HepG2 (cell line): ENCODE measurements at regions not wholly inside any gene's neighbourhood (a gene's known extent, or its start where the extent isn't known, plus 50 kb on each side); places are given as distances from the start of the nearest gene placed in this dataset.

Source experiments
- ATAC-seq: fragments of 200-7000 bp; cut with Tn5 transposase; 3 replicates; pipeline ENCODE4 v1.9.1; 2020; ENCODE audit warnings: mild to moderate bottlenecking, moderate library complexity
- BruUV-seq: library from RNA; stranded (reverse); fragments of 400-500 nt; replicated peaks from 2 replicates; lab custom pipeline; 2021; lab: Mats Ljungman, UMichigan
- CTCF ChIA-PET: fragments of 300-600 bp; formaldehyde crosslinking; extraction: SDS; loops from one replicate; lab custom pipeline; 2021; ENCODE audit warnings: low total read pairs, inconsistent platforms, low intra/inter-chr PET ratio; lab: Yijun Ruan, JAX
- POLR2A ChIA-PET: fragments of 350-600 bp; sonication (Branson Sonifier 250); formaldehyde crosslinking; loops from one replicate; lab custom pipeline; 2020; ENCODE audit warnings: antibody characterized with exemption, inconsistent platforms; lab: Yijun Ruan, JAX
- DNase-seq: peaks from one replicate; pipeline ENCODE4 v3.0.0-alpha.2; 2015; ENCODE audit warnings: low spot score
- FAIRE-seq: peaks from 3 replicates; lab custom pipeline; 2011; peaks lifted over from hg19 to GRCh38; lab: Jason Lieb, UNC
- H2AFZ ChIP-seq: one replicate; pipeline ENCODE4 v1.6.1; 2011; ENCODE audit warnings: low read length, inconsistent platforms
- H3K27ac ChIP-seq: fragments of 300-600 bp; 3 replicates; pipeline ENCODE4 v1.8.0; 2011; ENCODE audit warnings: mixed run types, mild to moderate bottlenecking, mixed read lengths, low read length, inconsistent platforms; ENCODE audit not compliant: insufficient read depth; ENCODE audit errors: extremely low read length
- H3K27me3 ChIP-seq, 2 experiments: fragments of 200-600 bp in 1 of 2; 2 replicates in 1 of 2; 3 replicates in 1 of 2; pipeline versions ENCODE4 v1.6.0 to v1.8.0; 2011; ENCODE audit warnings: low read length in 2 of 2, mild to moderate bottlenecking in 2 of 2, moderate library complexity in 2 of 2, inconsistent platforms in 1 of 2; ENCODE audit not compliant: insufficient read depth in 2 of 2, control insufficient read depth in 1 of 2
- H3K36me3 ChIP-seq, 2 experiments: fragments of 200-600 bp in 1 of 2; replicated peaks in 1 of 2; 2 replicates in 1 of 2; 3 replicates in 1 of 2; pipeline versions ENCODE4 v1.5.1 to v1.8.0; 2011; ENCODE audit warnings: low read length in 2 of 2, inconsistent platforms in 1 of 2; ENCODE audit not compliant: insufficient read depth in 2 of 2, control insufficient read depth in 1 of 2
- H3K4me1 ChIP-seq: 2 replicates; pipeline ENCODE4 v1.5.1; 2012; ENCODE audit warnings: low read length, inconsistent platforms; ENCODE audit not compliant: insufficient read depth
- H3K4me2 ChIP-seq: 2 replicates; pipeline ENCODE4 v1.6.0; 2011; ENCODE audit warnings: low read depth, low read length, inconsistent platforms
- H3K4me3 ChIP-seq, 3 experiments: fragments of 200-600 bp in 1 of 3; sonication (generic), shearing (Covaris generic) in 1 of 3; replicated peaks in 1 of 3; 2 replicates each; pipeline ENCODE4 v1.5.1; 2011 to 2016; ENCODE audit warnings: low read length in 3 of 3, inconsistent platforms in 2 of 3, low read depth in 2 of 3, mild to moderate bottlenecking in 2 of 3, control low read depth in 1 of 3, mixed read lengths in 1 of 3; ENCODE audit not compliant: insufficient read depth in 1 of 3
- H3K79me2 ChIP-seq: one replicate; pipeline ENCODE4 v1.6.1; 2011; ENCODE audit warnings: low read length, inconsistent platforms; ENCODE audit not compliant: insufficient read depth
- H3K9ac ChIP-seq: 2 replicates; pipeline ENCODE4 v1.6.0; 2011; ENCODE audit warnings: mild to moderate bottlenecking, low read depth, low read length, inconsistent platforms; ENCODE audit not compliant: insufficient read depth
- H3K9me3 ChIP-seq: 2 replicates; pipeline ENCODE4 v1.5.1; 2012; ENCODE audit warnings: mild to moderate bottlenecking, low read length
- H4K20me1 ChIP-seq: 2 replicates; pipeline ENCODE4 v1.6.0; 2011; ENCODE audit warnings: inconsistent platforms, mild to moderate bottlenecking, low read length, moderate library complexity; ENCODE audit not compliant: insufficient read depth
- CREB3 ChIP-seq: sonication (generic); formaldehyde crosslinking; IDR thresholded peaks from 2 replicates; pipeline ENCODE4 v1.5.0; 2020; ENCODE audit warnings: missing genetic modification reagents
- ELF3 ChIP-seq: IDR thresholded peaks from 2 replicates; pipeline ENCODE4 v1.6.1; 2016; ENCODE audit warnings: missing genetic modification reagents, missing compliant biosample characterization
- HNRNPL ChIP-seq: fragments of 200-400 bp; formaldehyde crosslinking; IDR thresholded peaks from 2 replicates; pipeline ENCODE4 v1.6.1; 2017; ENCODE audit warnings: mild to moderate bottlenecking, low read depth, low read length
- KLF9 ChIP-seq: IDR thresholded peaks from 2 replicates; pipeline ENCODE4 v1.6.1; 2016; ENCODE audit warnings: low read depth
- MXD4 ChIP-seq: IDR thresholded peaks from 2 replicates; pipeline ENCODE4 v1.6.1; 2016; ENCODE audit warnings: mild to moderate bottlenecking, missing biosample characterization, missing genetic modification reagents
- NFIC ChIP-seq: IDR thresholded peaks from 2 replicates; pipeline ENCODE4 v1.6.1; 2012; ENCODE audit warnings: mild to moderate bottlenecking, low read length, inconsistent platforms
- SMAD3 ChIP-seq: sonication (generic); formaldehyde crosslinking; IDR thresholded peaks from 2 replicates; pipeline ENCODE4 v1.4.0; 2020; ENCODE audit warnings: missing genetic modification reagents
- ZSCAN12 ChIP-seq: sonication (generic); formaldehyde crosslinking; IDR thresholded peaks from 2 replicates; pipeline ENCODE4 v1.9.0; 2021; ENCODE audit warnings: mild to moderate bottlenecking, missing genetic modification reagents
- WGBS: methylation state at CpG from one replicate; pipeline ENCODE4 v1.1.6; 2017; ENCODE audit warnings: low lambda C conversion rate; 5-methylcytosine and 5-hydroxymethylcytosine counted together
- in situ Hi-C: cut with HindIII; loops from 2 replicates; pipeline ENCODE4 v1.10.0; 2017; ENCODE audit warnings: low pct_unique_long_range_greater_than_20kb; ENCODE audit not compliant: extremely low pct_ligation_motif_present
- intact Hi-C: fragments of 100-400 bp; cut with micrococcal nuclease; formaldehyde crosslinking; loops from one replicate; pipeline ENCODE4 v1.10.0; 2022; ENCODE audit not compliant: unreplicated experiment
- TF ChIP-seq, protein P1 (sequence below): sonication (generic); formaldehyde crosslinking; IDR thresholded peaks from 2 replicates; pipeline ENCODE4 v1.4.0; 2020; ENCODE audit warnings: missing genetic modification reagents, mild to moderate bottlenecking, borderline replicate concordance
- TF ChIP-seq, protein P2 (sequence below): sonication (generic); formaldehyde crosslinking; conservative IDR thresholded peaks from 2 replicates; pipeline ENCODE4 v1.5.0; 2020; ENCODE audit warnings: missing genetic modification reagents
- TF ChIP-seq, protein P3 (sequence below): sonication (generic); formaldehyde crosslinking; IDR thresholded peaks from 2 replicates; pipeline ENCODE4 v1.4.0; 2020; ENCODE audit warnings: missing genetic modification reagents

DNA sequence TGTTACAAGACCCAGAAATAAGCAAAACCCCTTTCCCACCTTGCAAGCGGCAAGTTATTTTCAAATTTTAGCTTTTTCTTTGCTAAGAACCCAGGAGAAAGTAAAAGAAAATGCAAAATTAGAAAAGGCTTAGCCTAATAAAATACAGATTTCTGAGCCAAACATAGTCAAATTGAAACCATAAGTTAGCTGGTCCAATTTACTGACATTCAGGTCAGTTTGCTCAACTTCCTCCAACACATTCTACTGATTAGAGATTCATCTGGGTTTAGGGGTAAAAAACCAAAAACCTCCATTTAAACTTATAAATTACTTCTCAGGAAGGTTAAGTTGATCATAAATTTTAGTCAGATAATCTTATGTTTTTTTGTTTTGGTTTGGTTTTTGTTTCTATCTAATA, 701.8 kb upstream of the CXADR start:
- Histone ChIP-seq H3K27ac (no peak overlapping the region), H3K36me3 (no peaks in the 10 kb centered on the region), H3K79me2 (no peaks in the 10 kb centered on the region), H4K20me1 (no peaks in the 10 kb centered on the region), H3K4me2 (no peak overlapping the region), H3K4me3 (no peak overlapping the region), H3K9me3 (no peaks in the 10 kb centered on the region), H2AFZ (no peak overlapping the region), H3K27me3 (no peaks in the 10 kb centered on the region), H3K4me1 (no peaks in the 10 kb centered on the region), H3K9ac (no peak overlapping the region)
- CTCF ChIA-PET: no interaction called here
- TF ChIP-seq HNRNPL (no peak), ELF3 (no peak), CREB3 (no peak), KLF9 (no peak), MXD4 (no peak), SMAD3 (CRISPR knock-in tag) (no peak), NFIC (no peak), ZSCAN12 (no peak)
- TF ChIP-seq, protein P1, sequence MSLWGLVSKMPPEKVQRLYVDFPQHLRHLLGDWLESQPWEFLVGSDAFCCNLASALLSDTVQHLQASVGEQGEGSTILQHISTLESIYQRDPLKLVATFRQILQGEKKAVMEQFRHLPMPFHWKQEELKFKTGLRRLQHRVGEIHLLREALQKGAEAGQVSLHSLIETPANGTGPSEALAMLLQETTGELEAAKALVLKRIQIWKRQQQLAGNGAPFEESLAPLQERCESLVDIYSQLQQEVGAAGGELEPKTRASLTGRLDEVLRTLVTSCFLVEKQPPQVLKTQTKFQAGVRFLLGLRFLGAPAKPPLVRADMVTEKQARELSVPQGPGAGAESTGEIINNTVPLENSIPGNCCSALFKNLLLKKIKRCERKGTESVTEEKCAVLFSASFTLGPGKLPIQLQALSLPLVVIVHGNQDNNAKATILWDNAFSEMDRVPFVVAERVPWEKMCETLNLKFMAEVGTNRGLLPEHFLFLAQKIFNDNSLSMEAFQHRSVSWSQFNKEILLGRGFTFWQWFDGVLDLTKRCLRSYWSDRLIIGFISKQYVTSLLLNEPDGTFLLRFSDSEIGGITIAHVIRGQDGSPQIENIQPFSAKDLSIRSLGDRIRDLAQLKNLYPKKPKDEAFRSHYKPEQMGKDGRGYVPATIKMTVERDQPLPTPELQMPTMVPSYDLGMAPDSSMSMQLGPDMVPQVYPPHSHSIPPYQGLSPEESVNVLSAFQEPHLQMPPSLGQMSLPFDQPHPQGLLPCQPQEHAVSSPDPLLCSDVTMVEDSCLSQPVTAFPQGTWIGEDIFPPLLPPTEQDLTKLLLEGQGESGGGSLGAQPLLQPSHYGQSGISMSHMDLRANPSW (CRISPR knock-in tag): no peak
- TF ChIP-seq, protein P2, sequence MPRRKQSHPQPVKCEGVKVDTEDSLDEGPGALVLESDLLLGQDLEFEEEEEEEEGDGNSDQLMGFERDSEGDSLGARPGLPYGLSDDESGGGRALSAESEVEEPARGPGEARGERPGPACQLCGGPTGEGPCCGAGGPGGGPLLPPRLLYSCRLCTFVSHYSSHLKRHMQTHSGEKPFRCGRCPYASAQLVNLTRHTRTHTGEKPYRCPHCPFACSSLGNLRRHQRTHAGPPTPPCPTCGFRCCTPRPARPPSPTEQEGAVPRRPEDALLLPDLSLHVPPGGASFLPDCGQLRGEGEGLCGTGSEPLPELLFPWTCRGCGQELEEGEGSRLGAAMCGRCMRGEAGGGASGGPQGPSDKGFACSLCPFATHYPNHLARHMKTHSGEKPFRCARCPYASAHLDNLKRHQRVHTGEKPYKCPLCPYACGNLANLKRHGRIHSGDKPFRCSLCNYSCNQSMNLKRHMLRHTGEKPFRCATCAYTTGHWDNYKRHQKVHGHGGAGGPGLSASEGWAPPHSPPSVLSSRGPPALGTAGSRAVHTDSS: no peak
- TF ChIP-seq, protein P3, sequence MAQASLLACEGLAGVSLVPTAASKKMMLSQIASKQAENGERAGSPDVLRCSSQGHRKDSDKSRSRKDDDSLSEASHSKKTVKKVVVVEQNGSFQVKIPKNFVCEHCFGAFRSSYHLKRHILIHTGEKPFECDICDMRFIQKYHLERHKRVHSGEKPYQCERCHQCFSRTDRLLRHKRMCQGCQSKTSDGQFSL (CRISPR knock-in tag): no peak
- DNase-seq (no peak), ATAC-seq (no peak), FAIRE-seq (no peak)
- BruUV-seq: no TSS peak
- in situ Hi-C loops: no loop called here
- intact Hi-C loops: no loop called here
- 10% methylated on average over 1 of the region's 1 CpG for WGBS
- POLR2A ChIA-PET: no interaction called here
